HEK293 (cell line): ENCODE measurements at regions not wholly inside any gene's neighbourhood (a gene's known extent, or its start where the extent isn't known, plus 50 kb on each side); places are given as distances from the start of the nearest gene placed in this dataset.

Experiments
- CTCF ChIA-PET: fragments of 350-600 bp; formaldehyde crosslinking; extraction: SDS; loops from one replicate; lab custom pipeline; 2021; ENCODE audit warnings: antibody characterized with exemption; lab: Yijun Ruan, JAX
- POLR2A ChIA-PET: fragments of 300-600 bp; formaldehyde crosslinking; extraction: SDS; loops from one replicate; lab custom pipeline; 2020; ENCODE audit warnings: antibody characterized with exemption, inconsistent platforms; lab: Yijun Ruan, JAX
- H3K27ac ChIP-seq: fragments of 200-500 bp; sonication (Bioruptor generic); 2 replicates; pipeline ENCODE4 v1.5.1; 2014; ENCODE audit warnings: low read depth, low read length, control low read depth, inconsistent platforms; ENCODE audit errors: extremely low read depth
- H3K36me3 ChIP-seq, 2 experiments: fragments of 200-500 bp in 1 of 2; sonication (Bioruptor generic) in 1 of 2; 1 replicate in 1 of 2; 2 replicates in 1 of 2; pipeline ENCODE4 v1.5.1; 2014 to 2017; ENCODE audit warnings: inconsistent platforms in 2 of 2, low read length in 2 of 2; ENCODE audit not compliant: control insufficient read depth in 2 of 2, insufficient read depth in 1 of 2
- H3K4me1 ChIP-seq: fragments of 200-500 bp; sonication (Bioruptor generic); 2 replicates; pipeline ENCODE4 v1.5.1; 2014; ENCODE audit warnings: mild to moderate bottlenecking, low read length, inconsistent platforms; ENCODE audit not compliant: control insufficient read depth, insufficient read depth
- H3K4me3 ChIP-seq: 2 replicates; pipeline ENCODE4 v1.5.1; 2011; ENCODE audit warnings: low read depth, mild to moderate bottlenecking, control low read depth, low read length, moderate library complexity
- H3K9me3 ChIP-seq: fragments of 200-500 bp; sonication (Bioruptor generic); 2 replicates; pipeline ENCODE4 v1.5.1; 2014; ENCODE audit warnings: low read depth, low read length, inconsistent platforms; ENCODE audit not compliant: control insufficient read depth, insufficient read depth
- FEZF1 ChIP-seq: fragments of 450-650 bp; formaldehyde crosslinking; IDR thresholded peaks from 2 replicates; pipeline ENCODE4 v1.5.1; 2016; ENCODE audit warnings: missing biosample characterization, missing genetic modification characterization
- GLI4 ChIP-seq: fragments of 450-650 bp; formaldehyde crosslinking; IDR thresholded peaks from 2 replicates; pipeline ENCODE4 v1.5.1; 2016; ENCODE audit warnings: missing biosample characterization, missing genetic modification characterization
- KLF1 ChIP-seq: fragments of 450-650 bp; formaldehyde crosslinking; IDR thresholded peaks from 2 replicates; pipeline ENCODE4 v1.5.1; 2016; ENCODE audit warnings: missing biosample characterization, missing genetic modification characterization
- KLF10 ChIP-seq: fragments of 450-650 bp; IDR thresholded peaks from 2 replicates; pipeline ENCODE4 v1.5.1; 2018; ENCODE audit warnings: missing biosample characterization, mild to moderate bottlenecking, missing genetic modification characterization
- KLF7 ChIP-seq: fragments of 450-650 bp; formaldehyde crosslinking; IDR thresholded peaks from 2 replicates; pipeline ENCODE4 v1.5.1; 2016; ENCODE audit warnings: missing biosample characterization, missing genetic modification characterization, borderline replicate concordance
- PBX3 ChIP-seq: sonication (generic); formaldehyde crosslinking; IDR thresholded peaks from 2 replicates; pipeline ENCODE4 v1.8.1; 2022; ENCODE audit warnings: mild to moderate bottlenecking, moderate library complexity, missing genetic modification reagents
- PRDM2 ChIP-seq: fragments of 450-650 bp; formaldehyde crosslinking; IDR thresholded peaks from 2 replicates; pipeline ENCODE4 v1.5.1; 2016; ENCODE audit warnings: missing biosample characterization, missing genetic modification characterization, borderline replicate concordance
- SCRT1 ChIP-seq: fragments of 450-650 bp; formaldehyde crosslinking; IDR thresholded peaks from 2 replicates; pipeline ENCODE4 v1.5.1; 2016; ENCODE audit warnings: missing biosample characterization, missing genetic modification characterization, borderline replicate concordance
- SP3 ChIP-seq: fragments of 450-650 bp; formaldehyde crosslinking; IDR thresholded peaks from 2 replicates; pipeline ENCODE4 v1.5.1; 2016; ENCODE audit warnings: missing biosample characterization, missing genetic modification characterization
- ZBTB21 ChIP-seq: fragments of 450-650 bp; formaldehyde crosslinking; IDR thresholded peaks from 2 replicates; pipeline ENCODE4 v1.5.1; 2017; ENCODE audit warnings: missing biosample characterization, missing genetic modification characterization
- ZFP37 ChIP-seq: fragments of 450-650 bp; formaldehyde crosslinking; IDR thresholded peaks from 2 replicates; pipeline ENCODE4 v1.5.1; 2016; ENCODE audit warnings: missing biosample characterization, missing genetic modification characterization
- ZFP41 ChIP-seq: fragments of 450-650 bp; formaldehyde crosslinking; IDR thresholded peaks from 2 replicates; pipeline ENCODE4 v1.5.1; 2016; ENCODE audit warnings: missing biosample characterization, missing genetic modification characterization, borderline replicate concordance
- ZNF114 ChIP-seq: fragments of 450-650 bp; formaldehyde crosslinking; IDR thresholded peaks from 2 replicates; pipeline ENCODE4 v1.5.0; 2017; ENCODE audit warnings: missing biosample characterization, missing genetic modification characterization
- ZNF138 ChIP-seq: fragments of 450-650 bp; formaldehyde crosslinking; IDR thresholded peaks from 2 replicates; pipeline ENCODE4 v1.5.1; 2016; ENCODE audit warnings: missing biosample characterization, missing genetic modification characterization, borderline replicate concordance
- ZNF202 ChIP-seq: fragments of 450-650 bp; formaldehyde crosslinking; IDR thresholded peaks from 2 replicates; pipeline ENCODE4 v1.5.1; 2016; ENCODE audit warnings: missing biosample characterization, missing genetic modification characterization, borderline replicate concordance
- ZNF211 ChIP-seq: fragments of 450-650 bp; formaldehyde crosslinking; IDR thresholded peaks from 2 replicates; pipeline ENCODE4 v1.5.1; 2016; ENCODE audit warnings: low read depth, missing biosample characterization, missing genetic modification characterization
- ZNF23 ChIP-seq: fragments of 450-650 bp; formaldehyde crosslinking; IDR thresholded peaks from 2 replicates; pipeline ENCODE4 v1.5.1; 2016; ENCODE audit warnings: missing biosample characterization, missing genetic modification characterization, borderline replicate concordance
- ZNF549 ChIP-seq: fragments of 450-650 bp; IDR thresholded peaks from 2 replicates; pipeline ENCODE4 v1.5.1; 2018; ENCODE audit warnings: missing biosample characterization, missing genetic modification characterization, mild to moderate bottlenecking, inconsistent platforms, moderate library complexity
- ZNF621 ChIP-seq: fragments of 450-650 bp; formaldehyde crosslinking; IDR thresholded peaks from 2 replicates; pipeline ENCODE4 v1.5.1; 2017; ENCODE audit warnings: missing biosample characterization, missing genetic modification characterization
- ZNF639 ChIP-seq: fragments of 450-650 bp; formaldehyde crosslinking; IDR thresholded peaks from 2 replicates; pipeline ENCODE4 v1.5.1; 2016; ENCODE audit warnings: missing biosample characterization, missing genetic modification characterization
- ZNF660 ChIP-seq: fragments of 450-650 bp; IDR thresholded peaks from 2 replicates; pipeline ENCODE4 v1.5.1; 2018; ENCODE audit warnings: missing biosample characterization, mild to moderate bottlenecking, missing genetic modification characterization
- ZNF670 ChIP-seq: fragments of 450-650 bp; formaldehyde crosslinking; IDR thresholded peaks from 2 replicates; pipeline ENCODE4 v1.5.1; 2016; ENCODE audit warnings: missing biosample characterization, missing genetic modification characterization, low read depth
- ZNF830 ChIP-seq: fragments of 450-650 bp; IDR thresholded peaks from 2 replicates; pipeline ENCODE4 v1.5.0; 2018; ENCODE audit warnings: missing biosample characterization, missing genetic modification characterization, low read depth, mild to moderate bottlenecking, moderate library complexity
- ZSCAN18 ChIP-seq: fragments of 450-650 bp; formaldehyde crosslinking; IDR thresholded peaks from 2 replicates; pipeline ENCODE4 v1.5.1; 2016; ENCODE audit warnings: missing biosample characterization, missing genetic modification characterization

GRCh38 chr5:27590503-27590902 lies 552.1 kb upstream of the CDH9 start (continued):
- no peak for TF ChIP-seq PRDM2 (tag by site-specific recombination)
- TF ChIP-seq ZNF23: no peak
- TF ChIP-seq FEZF1 (tag by site-specific recombination): no peak
- no peak for TF ChIP-seq SP3 (tag by site-specific recombination)
- TF ChIP-seq, all 188 proteins: peak for 0

GRCh38 chr5:27578279-27578678 lies 539.9 kb upstream of the CDH9 start:
- Histone ChIP-seq H3K4me1 (no peaks in the 10 kb centered on the region), H3K4me3 (no peak overlapping the region), H3K9me3 (no peaks in the 10 kb centered on the region; the same call in 1 of the 2 replicates), H3K27ac (no peak overlapping the region), H3K36me3 (no peaks in the 10 kb centered on the region)
- POLR2A ChIA-PET: no interaction called here
- TF ChIP-seq ZSCAN18 (no peak), KLF1 (tag by site-specific recombination) (no peak), SCRT1 (tag by site-specific recombination) (no peak), KLF10 (tag by site-specific recombination) (no peak), GLI4 (no peak), ZFP37 (tag by site-specific recombination) (no peak), ZNF621 (tag by site-specific recombination) (no peak)
- CTCF ChIA-PET: interaction anchor here (0.5 kb wide), 1 partner anchor 911 kb away, joined by 3 read pairs; no protein-coding TSS in a partner anchor

- TF ChIP-seq ZNF830 (tag by site-specific recombination) (no peak), ZNF114 (tag by site-specific recombination) (no peak), ZNF211 (tag by site-specific recombination) (no peak), ZNF549 (tag by site-specific recombination) (no peak), ZNF639 (tag by site-specific recombination) (no peak), ZNF670 (no peak), ZNF660 (no peak), ZNF202 (tag by site-specific recombination) (no peak), ZNF138 (tag by site-specific recombination) (no peak), ZFP41 (tag by site-specific recombination) (no peak), ZBTB21 (no peak), PBX3 (no peak), KLF7 (tag by site-specific recombination) (no peak)
- CTCF ChIA-PET: no interaction called here
- Histone ChIP-seq H3K27ac (no peak overlapping the region), H3K4me3 (no peak overlapping the region), H3K36me3 (no peaks in the 10 kb centered on the region), H3K4me1 (no peaks in the 10 kb centered on the region), H3K9me3 (no peaks in the 10 kb centered on the region)
- POLR2A ChIA-PET: no interaction called here
Measured at GRCh38 chr5:27571681-27572080, 533.3 kb upstream of the CDH9 start.
